Motor neuron (in vitro differentiated cells): ENCODE measurements at regions not wholly inside any gene's neighbourhood (a gene's known extent, or its start where the extent isn't known, plus 50 kb on each side); places are given as distances from the start of the nearest gene placed in this dataset.
"Not testable (repeated sequence)": the region's sequence is repeated elsewhere in the genome, so short reads cannot be mapped to it uniquely, and the experiment has no call there.

Experiments used
- ATAC-seq, 8 experiments: fragments of 200-7000 bp; cut with Tn5 transposase; replicated peaks in 6 of 8; 2 replicates each; pipeline ENCODE4 v1.8.0; 2021; ENCODE audit warnings: mild to moderate bottlenecking in 8 of 8, moderate library complexity in 8 of 8
- H3K27ac ChIP-seq, 2 donors: fragments of 250-450 bp; sonication (Bioruptor Pico); 2 replicates each; pipeline ENCODE4 v1.9.0; 2021; ENCODE audit warnings: antibody characterized with exemption in 2 of 2, mild to moderate bottlenecking in 2 of 2, moderate library complexity in 1 of 2
- H3K4me1 ChIP-seq, 2 donors: fragments of 250-450 bp; sonication (Bioruptor Pico); replicated peaks in 1 of 2; 2 replicates each; pipeline ENCODE4 v1.6.1; 2021; ENCODE audit warnings: antibody characterized with exemption in 2 of 2, mild to moderate bottlenecking in 2 of 2, moderate library complexity in 1 of 2
- H3K4me3 ChIP-seq, 5 donors: fragments of 250-450 bp; sonication (Bioruptor Pico); 2 replicates each; pipeline ENCODE4 v1.9.0; 2021; ENCODE audit warnings: antibody characterized with exemption in 5 of 5, mild to moderate bottlenecking in 5 of 5, moderate library complexity in 4 of 5
- WGBS, 10 experiments: fragments of 450-650 bp; shearing (Covaris generic); methylation state at CpG; one replicate each; pipeline ENCODE4 v1.0.0; 2022; 5-methylcytosine and 5-hydroxymethylcytosine counted together
- in situ Hi-C, 9 experiments: fragments of 400-800 bp; cut with MboI; loops; one replicate each; pipeline ENCODE4 v1.15.0; 2021; ENCODE audit warnings: low sequenced_read_pairs in 9 of 9, low pct_unique_long_range_greater_than_20kb in 2 of 9; ENCODE audit not compliant: unreplicated experiment in 9 of 9

GRCh38 chr4:186844059-186844681, 120.5 kb upstream of the FAT1 start:
- ATAC-seq = peak; percentile 41 to 74 (median 62)
- in situ Hi-C loops = no loop called here
- no peak overlapping the region for H3K4me3 ChIP-seq
- peaks cover 11% of the 10 kb centered on the region in 2 donors for H3K4me1 ChIP-seq
- peak overlapping the region; percentile 2 to 50 for H3K27ac ChIP-seq
- 9 to 51% (median 39%) methylated on average over 1 to 7 of the region's 8 CpGs for WGBS, 10 experiments

- in situ Hi-C loops = no loop called here
- peaks cover 11% of the 10 kb centered on the region in 2 donors for H3K4me1 ChIP-seq
- H3K27ac ChIP-seq = peak overlapping the region in 1 of 2 donors; percentile 59
- WGBS, 10 experiments = 56 to 100% (median 84%) methylated on average over 1 to 8 of the region's 9 CpGs; no CpG with 5 or more reads in 1 of the 10 experiments
- no peak overlapping the region for H3K4me3 ChIP-seq
- peak; percentile 47 to 93 (median 78) for ATAC-seq
Measured at GRCh38 chr4:186845137-186845842, 121.6 kb upstream of the FAT1 start.

- 13 to 100% (median 88%) methylated on average over 1 to 3 of the region's 3 CpGs for WGBS, 10 experiments
- H3K4me3 ChIP-seq = no peak overlapping the region
- peaks cover 11% of the 10 kb centered on the region in 2 donors for H3K4me1 ChIP-seq
- H3K27ac ChIP-seq = no peak overlapping the region
- in situ Hi-C loops = no loop called here
- ATAC-seq = no peak
Measured at GRCh38 chr4:186846426-186846825, 122.8 kb upstream of the FAT1 start.

- ATAC-seq, H3K4me3 ChIP-seq, in situ Hi-C loops, H3K27ac ChIP-seq: not testable (repeated sequence)
- H3K4me1 ChIP-seq = peaks cover 11% of the 10 kb centered on the region in 2 donors
- 80 to 100% (median 96%) methylated on average over 1 to 3 of the region's 3 CpGs; no CpG with 5 or more reads in 4 of the 10 experiments for WGBS, 10 experiments
Measured at GRCh38 chr4:186847429-186848131, 123.9 kb upstream of the FAT1 start.

- in situ Hi-C loops = no loop called here
- H3K27ac ChIP-seq = no peak overlapping the region
- peaks cover 11% of the 10 kb centered on the region in 2 donors for H3K4me1 ChIP-seq
- no peak for ATAC-seq
- no peak overlapping the region for H3K4me3 ChIP-seq
Measured at GRCh38 chr4:186848437-186848836, 124.8 kb upstream of the FAT1 start.

- WGBS, 10 experiments = 69 to 100% (median 84%) methylated on average over 2 of the region's 2 CpGs; no CpG with 5 or more reads in 2 of the 10 experiments
- no peak for ATAC-seq
- Histone ChIP-seq H3K4me3 (no peak overlapping the region), H3K4me1 (no peaks in the 10 kb centered on the region), H3K27ac (no peak overlapping the region)
- in situ Hi-C loops = no loop called here
Measured at GRCh38 chr4:186851291-186852072, 127.8 kb upstream of the FAT1 start.

- in situ Hi-C loops = no loop called here
- no peak for ATAC-seq
- Histone ChIP-seq H3K4me1 (no peaks in the 10 kb centered on the region), H3K27ac (no peak overlapping the region), H3K4me3 (no peak overlapping the region)
- 44 to 100% (median 73%) methylated on average over 1 to 2 of the region's 2 CpGs; no CpG with 5 or more reads in 2 of the 10 experiments for WGBS, 10 experiments
Measured at GRCh38 chr4:186852073-186852420, 128.4 kb upstream of the FAT1 start.

- in situ Hi-C loops = no loop called here
- H3K4me3 ChIP-seq = no peak overlapping the region
- WGBS, 10 experiments = 0 to 83% (median 58%) methylated on average over 1 of the region's 1 CpG; no CpG with 5 or more reads in 2 of the 10 experiments
- H3K4me1 ChIP-seq = peaks cover 0 to 5% of the 10 kb centered on the region in 2 donors
- H3K27ac ChIP-seq = no peak overlapping the region
- no peak for ATAC-seq
Measured at GRCh38 chr4:186852964-186853391, 129.3 kb upstream of the FAT1 start.

- Histone ChIP-seq H3K4me3 (no peak overlapping the region), H3K27ac (no peak overlapping the region), H3K4me1 (peaks cover 0 to 7% of the 10 kb centered on the region in 2 donors)
- WGBS, 10 experiments = 20 to 92% (median 57%) methylated on average over 1 to 3 of the region's 3 CpGs; no CpG with 5 or more reads in 4 of the 10 experiments
- in situ Hi-C loops = no loop called here
- ATAC-seq = peak in 3 of 8 experiments; percentile 11 to 32 (median 16)
Measured at GRCh38 chr4:186854256-186854655, 130.6 kb upstream of the FAT1 start.

GRCh38 chr4:186855111-186855510, 131.5 kb upstream of the FAT1 start:
- Histone ChIP-seq H3K4me1 (peaks cover 0 to 7% of the 10 kb centered on the region in 2 donors), H3K4me3 (no peak overlapping the region), H3K27ac (no peak overlapping the region)
- in situ Hi-C loops = no loop called here
- 40 to 100% (median 83%) methylated on average over 1 of the region's 1 CpG; no CpG with 5 or more reads in 4 of the 10 experiments for WGBS, 10 experiments
- ATAC-seq = no peak

GRCh38 chr4:186857793-186858192, 134.1 kb upstream of the FAT1 start:
- peaks cover 7% of the 10 kb centered on the region in 2 donors for H3K4me1 ChIP-seq
- ATAC-seq = no peak
- in situ Hi-C loops = no loop called here
- no peak overlapping the region for H3K4me3 ChIP-seq
- H3K27ac ChIP-seq = no peak overlapping the region

- no peak overlapping the region for H3K27ac ChIP-seq
- 0 to 90% (median 59%) methylated on average over 1 of the region's 1 CpG; no CpG with 5 or more reads in 2 of the 10 experiments for WGBS, 10 experiments
- ATAC-seq = no peak
- H3K4me3 ChIP-seq = no peak overlapping the region
- in situ Hi-C loops = no loop called here
- peaks cover 7% of the 10 kb centered on the region in 2 donors for H3K4me1 ChIP-seq
Measured at GRCh38 chr4:186858355-186858754, 134.7 kb upstream of the FAT1 start.

- H3K27ac ChIP-seq = no peak overlapping the region
- in situ Hi-C loops = no loop called here
- H3K4me1 ChIP-seq = peaks cover 7% of the 10 kb centered on the region in 2 donors
- ATAC-seq = peak in 3 of 8 experiments; percentile 41 to 88 (median 46)
- 89 to 100% methylated on average over 1 of the region's 1 CpG; no CpG with 5 or more reads in 8 of the 10 experiments for WGBS, 10 experiments
- H3K4me3 ChIP-seq = no peak overlapping the region
Measured at GRCh38 chr4:186859420-186859819, 135.8 kb upstream of the FAT1 start.
